ENCODE measurements at regions not wholly inside any gene's neighbourhood (a gene's known extent, or its start where the extent isn't known, plus 50 kb on each side); places are given as distances from the start of the nearest gene placed in this dataset.

DNA sequence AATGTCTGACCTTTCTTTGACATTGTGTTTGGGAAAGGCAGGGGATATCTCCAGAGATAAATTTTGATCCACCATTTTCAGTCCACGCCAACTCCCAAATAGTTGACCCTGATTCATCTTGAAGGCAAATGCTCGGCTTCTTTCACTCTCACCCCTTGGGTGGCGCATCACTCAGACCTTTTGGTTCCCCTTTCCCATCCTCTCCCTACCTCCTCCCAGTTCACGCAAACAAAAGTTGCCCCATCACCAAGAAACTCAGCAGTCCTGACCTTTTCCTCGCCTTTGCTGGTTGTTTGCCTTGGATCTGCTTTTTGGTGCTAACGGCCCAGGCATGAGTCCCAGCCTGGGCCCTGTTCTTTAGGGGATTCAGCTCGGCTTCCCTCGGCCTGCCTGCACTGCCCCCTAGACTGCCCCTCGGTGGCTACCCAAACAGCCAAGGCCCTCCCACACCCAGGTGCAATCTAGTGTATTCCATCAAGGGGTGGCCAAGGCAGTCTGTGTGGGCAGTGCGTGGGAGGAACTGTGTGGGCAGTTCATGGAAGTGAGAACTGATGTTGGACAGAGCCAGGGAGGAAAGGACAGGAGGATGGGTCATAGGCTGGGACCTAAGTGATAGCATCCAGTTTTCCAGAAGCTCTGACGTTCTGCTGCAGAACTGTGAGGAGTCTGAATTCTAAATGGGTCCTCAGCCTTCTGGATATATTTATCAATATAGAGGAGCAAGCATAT, 255.7 kb downstream of the DLEU7 start:
- peaks cover 44% of the 10 kb centered on the region for H3K4me1 ChIP-seq (ENCODE audit: insufficient read depth)
- no peaks in the 10 kb centered on the region for H3K9me2 ChIP-seq (ENCODE audit: insufficient read depth)
- H3K27me3 ChIP-seq (replicated peaks; ENCODE audit: insufficient read depth) = no peaks in the 10 kb centered on the region
- H3K36me3 ChIP-seq (ENCODE audit: low read depth) = no peaks in the 10 kb centered on the region
- no peak overlapping the region for H3K4me2 ChIP-seq (ENCODE audit: unreplicated experiment)
- H3K79me2 ChIP-seq (ENCODE audit: insufficient read depth) = no peaks in the 10 kb centered on the region
- H4K20me1 ChIP-seq (ENCODE audit: insufficient read depth) = no peaks in the 10 kb centered on the region
- H3K9ac ChIP-seq = no peak overlapping the region
- no peak overlapping the region for H3K27ac ChIP-seq
- no peak overlapping the region for H3K4me3 ChIP-seq
- 96 to 99% methylated on average over 11 of the region's 11 CpGs for WGBS, 2 experiments (ENCODE audit: low coverage in 1 of 2, low lambda C conversion rate in 2 of 2, missing lambda C conversion rate in 2 of 2)
- no peak for DNase-seq
- in situ Hi-C loops (cut with MboI) = no loop called here
- H2AFZ ChIP-seq = no peak overlapping the region
- H3F3A ChIP-seq (ENCODE audit: insufficient read depth) = peaks cover 42% of the 10 kb centered on the region
- TF ChIP-seq EZH2phosphoT487 (IDR thresholded peaks at IDR 0.05; ENCODE audit: insufficient read depth, low read depth) = no peak
- no peak for TF ChIP-seq EZH2 (IDR thresholded peaks at IDR 0.05; ENCODE audit: insufficient read depth, poor library complexity, severe bottlenecking)
- no peaks in the 10 kb centered on the region for H3K9me3 ChIP-seq (ENCODE audit: low read depth)

DNA sequence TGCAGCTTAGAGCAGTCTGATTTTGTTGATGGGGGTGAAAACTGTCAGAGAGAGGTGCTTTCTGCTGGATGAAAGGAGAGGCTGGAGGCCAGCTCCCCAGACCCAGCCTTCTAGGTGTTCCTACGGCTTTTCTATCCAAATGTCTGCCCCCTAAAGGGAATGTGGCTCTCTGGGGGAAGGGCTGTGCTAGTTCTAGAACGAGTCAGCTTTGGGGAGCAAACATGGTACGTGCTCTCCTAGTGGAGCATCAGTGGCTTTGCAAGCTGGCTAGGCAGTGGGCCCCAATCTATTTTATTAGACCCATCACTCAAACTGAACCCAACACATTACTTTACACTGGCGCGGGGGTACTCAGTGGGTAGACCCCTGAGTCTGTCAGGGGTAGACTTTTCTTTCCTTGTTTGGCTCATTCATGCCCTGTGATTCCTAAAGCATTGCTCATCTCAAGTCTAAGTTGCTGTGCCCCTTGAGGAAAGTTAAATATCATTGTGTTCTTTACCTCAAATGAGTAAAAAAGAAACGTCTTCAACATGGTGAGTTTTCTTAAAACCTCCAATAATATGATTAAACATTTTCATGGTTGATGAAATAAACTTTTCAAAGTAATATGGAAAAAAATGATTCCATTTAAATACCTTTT, 254.9 kb downstream of the DLEU7 start:
- peak overlapping the region; percentile 59 for H3K4me2 ChIP-seq (ENCODE audit: unreplicated experiment)
- TF ChIP-seq EZH2phosphoT487 (IDR thresholded peaks at IDR 0.05; ENCODE audit: insufficient read depth, low read depth) (no peak), EZH2 (IDR thresholded peaks at IDR 0.05; ENCODE audit: insufficient read depth, poor library complexity, severe bottlenecking) (no peak)
- no peak overlapping the region for H3K4me3 ChIP-seq
- in situ Hi-C loops (cut with MboI) = no loop called here
- H3K9me3 ChIP-seq (ENCODE audit: low read depth) = no peaks in the 10 kb centered on the region
- peaks cover 49% of the 10 kb centered on the region for H3F3A ChIP-seq (ENCODE audit: insufficient read depth)
- no peaks in the 10 kb centered on the region for H3K27me3 ChIP-seq (replicated peaks; ENCODE audit: insufficient read depth)
- no peaks in the 10 kb centered on the region for H3K79me2 ChIP-seq (ENCODE audit: insufficient read depth)
- peak; percentile 40 for DNase-seq
- H3K36me3 ChIP-seq (ENCODE audit: low read depth) = no peaks in the 10 kb centered on the region
- no peak overlapping the region for H3K9ac ChIP-seq
- no peaks in the 10 kb centered on the region for H4K20me1 ChIP-seq (ENCODE audit: insufficient read depth)
- no peaks in the 10 kb centered on the region for H3K9me2 ChIP-seq (ENCODE audit: insufficient read depth)
- no peak overlapping the region for H2AFZ ChIP-seq
- 73 to 77% methylated on average over 6 of the region's 6 CpGs for WGBS, 2 experiments (ENCODE audit: low coverage in 1 of 2, low lambda C conversion rate in 2 of 2, missing lambda C conversion rate in 2 of 2)
- H3K4me1 ChIP-seq (ENCODE audit: insufficient read depth) = peaks cover 52% of the 10 kb centered on the region
- H3K27ac ChIP-seq = peak overlapping the region; percentile 93

DNA sequence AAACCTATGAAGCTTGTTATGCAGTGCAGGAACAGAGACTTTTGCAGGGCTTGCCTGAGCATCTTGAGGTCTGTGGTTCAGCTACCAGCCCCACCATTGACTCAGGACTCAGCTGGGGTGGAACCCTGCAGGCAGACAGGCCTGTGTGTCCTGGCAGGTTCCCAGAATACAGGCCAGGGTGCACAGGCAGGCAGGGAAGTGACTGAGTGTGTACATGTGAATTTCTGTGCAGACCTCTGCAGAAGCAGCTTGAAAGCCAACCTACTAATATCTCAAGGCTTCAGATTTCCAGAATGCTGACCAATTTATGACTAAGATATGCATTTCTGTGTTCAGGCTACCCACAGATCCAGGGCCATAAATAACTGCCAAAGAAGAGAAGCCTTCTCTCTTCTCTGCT, 254.4 kb downstream of the DLEU7 start:
- Histone ChIP-seq H4K20me1 (ENCODE audit: insufficient read depth) (no peaks in the 10 kb centered on the region), H3K4me3 (0 out of 2 replicates have a peak overlapping the region, but pooled peaks have one; percentile 11), H3F3A (ENCODE audit: insufficient read depth) (peaks cover 49% of the 10 kb centered on the region), H3K4me1 (ENCODE audit: insufficient read depth) (peaks cover 55% of the 10 kb centered on the region), H3K9ac (peak overlapping the region; percentile 58), H3K36me3 (ENCODE audit: low read depth) (no peaks in the 10 kb centered on the region), H3K27me3 (replicated peaks; ENCODE audit: insufficient read depth) (no peaks in the 10 kb centered on the region), H2AFZ (no peak overlapping the region), H3K9me2 (ENCODE audit: insufficient read depth) (no peaks in the 10 kb centered on the region), H3K4me2 (ENCODE audit: unreplicated experiment) (peak overlapping the region; percentile 59), H3K27ac (peak overlapping the region; percentile 93), H3K79me2 (ENCODE audit: insufficient read depth) (no peaks in the 10 kb centered on the region), H3K9me3 (ENCODE audit: low read depth) (no peaks in the 10 kb centered on the region)
- DNase-seq = peak; percentile 95
- in situ Hi-C loops (cut with MboI) = no loop called here
- no peak for TF ChIP-seq EZH2phosphoT487 (IDR thresholded peaks at IDR 0.05; ENCODE audit: insufficient read depth, low read depth)
- no peak for TF ChIP-seq EZH2 (IDR thresholded peaks at IDR 0.05; ENCODE audit: insufficient read depth, poor library complexity, severe bottlenecking)

DNA sequence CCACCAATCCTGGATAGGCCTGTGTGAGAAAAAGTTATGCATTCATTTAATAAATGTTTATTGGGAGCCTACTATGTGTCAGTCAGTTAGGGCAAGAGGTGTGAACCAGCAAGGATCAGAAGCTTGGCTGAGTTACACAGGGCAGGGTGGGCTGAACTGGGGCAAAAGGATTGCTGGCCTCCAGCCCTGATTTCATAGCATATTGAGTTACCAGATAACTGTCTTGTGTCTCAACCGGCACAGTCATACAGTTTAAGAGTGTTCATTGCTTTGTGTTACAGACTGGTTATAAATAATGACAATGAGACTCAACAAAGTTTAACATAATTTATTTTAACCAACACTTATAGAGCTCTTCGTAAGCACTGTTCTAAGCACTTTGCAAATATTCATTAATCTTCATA, 253.8 kb downstream of the DLEU7 start:
- Histone ChIP-seq H4K20me1 (ENCODE audit: insufficient read depth) (no peaks in the 10 kb centered on the region), H3K9ac (peak overlapping the region; percentile 58), H3K36me3 (ENCODE audit: low read depth) (no peaks in the 10 kb centered on the region), H3K4me3 (0 out of 2 replicates have a peak overlapping the region, but pooled peaks have one; percentile 18), H3K79me2 (ENCODE audit: insufficient read depth) (no peaks in the 10 kb centered on the region), H3K27me3 (replicated peaks; ENCODE audit: insufficient read depth) (no peaks in the 10 kb centered on the region), H3K4me2 (ENCODE audit: unreplicated experiment) (peak overlapping the region; percentile 59), H2AFZ (no peak overlapping the region), H3K9me3 (ENCODE audit: low read depth) (no peaks in the 10 kb centered on the region), H3F3A (ENCODE audit: insufficient read depth) (peaks cover 49% of the 10 kb centered on the region), H3K9me2 (ENCODE audit: insufficient read depth) (no peaks in the 10 kb centered on the region), H3K4me1 (ENCODE audit: insufficient read depth) (peaks cover 55% of the 10 kb centered on the region), H3K27ac (peak overlapping the region; percentile 93)
- 0 to 6% methylated on average over 2 of the region's 2 CpGs for WGBS, 2 experiments (ENCODE audit: low coverage in 1 of 2, low lambda C conversion rate in 2 of 2, missing lambda C conversion rate in 2 of 2)
- no peak for TF ChIP-seq EZH2 (IDR thresholded peaks at IDR 0.05; ENCODE audit: insufficient read depth, poor library complexity, severe bottlenecking)
- no peak for TF ChIP-seq EZH2phosphoT487 (IDR thresholded peaks at IDR 0.05; ENCODE audit: insufficient read depth, low read depth)
- DNase-seq = peak; percentile 96
- in situ Hi-C loops (cut with MboI) = no loop called here

Data from GM23248 (cell line).